ENCODE measurements at regions not wholly inside any gene's neighbourhood (a gene's known extent, or its start where the extent isn't known, plus 50 kb on each side); places are given as distances from the start of the nearest gene placed in this dataset.

GRCh38 chr12:61894168-61894567 is 366.0 kb upstream of the USP15 start:
- TF ChIP-seq, protein P1, sequence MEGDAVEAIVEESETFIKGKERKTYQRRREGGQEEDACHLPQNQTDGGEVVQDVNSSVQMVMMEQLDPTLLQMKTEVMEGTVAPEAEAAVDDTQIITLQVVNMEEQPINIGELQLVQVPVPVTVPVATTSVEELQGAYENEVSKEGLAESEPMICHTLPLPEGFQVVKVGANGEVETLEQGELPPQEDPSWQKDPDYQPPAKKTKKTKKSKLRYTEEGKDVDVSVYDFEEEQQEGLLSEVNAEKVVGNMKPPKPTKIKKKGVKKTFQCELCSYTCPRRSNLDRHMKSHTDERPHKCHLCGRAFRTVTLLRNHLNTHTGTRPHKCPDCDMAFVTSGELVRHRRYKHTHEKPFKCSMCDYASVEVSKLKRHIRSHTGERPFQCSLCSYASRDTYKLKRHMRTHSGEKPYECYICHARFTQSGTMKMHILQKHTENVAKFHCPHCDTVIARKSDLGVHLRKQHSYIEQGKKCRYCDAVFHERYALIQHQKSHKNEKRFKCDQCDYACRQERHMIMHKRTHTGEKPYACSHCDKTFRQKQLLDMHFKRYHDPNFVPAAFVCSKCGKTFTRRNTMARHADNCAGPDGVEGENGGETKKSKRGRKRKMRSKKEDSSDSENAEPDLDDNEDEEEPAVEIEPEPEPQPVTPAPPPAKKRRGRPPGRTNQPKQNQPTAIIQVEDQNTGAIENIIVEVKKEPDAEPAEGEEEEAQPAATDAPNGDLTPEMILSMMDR (IDR thresholded peaks at IDR 0.05) = no peak
- TF ChIP-seq POLR2A (IDR thresholded peaks at IDR 0.05) (no peak), EP300 (IDR thresholded peaks at IDR 0.05) (no peak)
